HEK293T (cell line): ENCODE measurements at regions not wholly inside any gene's neighbourhood (a gene's known extent, or its start where the extent isn't known, plus 50 kb on each side); places are given as distances from the start of the nearest gene placed in this dataset.

ENCODE experiments used
- BHLHE40 ChIP-seq: fragments of 450-650 bp; IDR thresholded peaks from 2 replicates; pipeline ENCODE4 v1.6.1; 2016; ENCODE audit warnings: mild to moderate bottlenecking, moderate library complexity, borderline replicate concordance
- FOXA1 ChIP-seq: fragments of 450-650 bp; IDR thresholded peaks from 2 replicates; pipeline ENCODE4 v1.6.1; 2016; ENCODE audit warnings: mild to moderate bottlenecking
- FOXK2 ChIP-seq: fragments of 450-650 bp; IDR thresholded peaks from 2 replicates; pipeline ENCODE4 v1.6.1; 2016; ENCODE audit warnings: mild to moderate bottlenecking
- FOXM1 ChIP-seq: fragments of 450-650 bp; IDR thresholded peaks from 2 replicates; pipeline ENCODE4 v1.6.1; 2017; ENCODE audit warnings: mild to moderate bottlenecking, borderline replicate concordance
- HDGF ChIP-seq: fragments of 450-650 bp; IDR thresholded peaks from 2 replicates; pipeline ENCODE4 v1.6.1; 2017; ENCODE audit warnings: antibody characterized with exemption, borderline replicate concordance
- LEF1 ChIP-seq: fragments of 450-650 bp; IDR thresholded peaks from 2 replicates; pipeline ENCODE4 v1.6.1; 2017; ENCODE audit warnings: mild to moderate bottlenecking, borderline replicate concordance
- NFRKB ChIP-seq: fragments of 450-650 bp; IDR thresholded peaks from 2 replicates; pipeline ENCODE4 v1.6.1; 2016; ENCODE audit warnings: mild to moderate bottlenecking, moderate library complexity
- PKNOX1 ChIP-seq: fragments of 450-650 bp; IDR thresholded peaks from 2 replicates; pipeline ENCODE4 v1.6.1; 2016
- SP1 ChIP-seq: fragments of 450-650 bp; IDR thresholded peaks from 2 replicates; pipeline ENCODE4 v1.6.1; 2017
- SUZ12 ChIP-seq: fragments of 450-650 bp; IDR thresholded peaks from 2 replicates; pipeline ENCODE4 v1.6.1; 2016; ENCODE audit warnings: mild to moderate bottlenecking
- TARDBP ChIP-seq: fragments of 450-650 bp; IDR thresholded peaks from 2 replicates; pipeline ENCODE4 v1.6.1; 2016

- TF ChIP-seq LEF1 (no peak), BHLHE40 (no peak), FOXM1 (no peak), FOXA1 (no peak), TARDBP (no peak), SP1 (no peak), FOXK2 (no peak), PKNOX1 (no peak), HDGF (no peak), SUZ12 (no peak), NFRKB (no peak)
These were observed 168.4 kb downstream of the IRS1 start for GRCh38 chr2:226631187-226631586.
